ENCODE measurements at regions not wholly inside any gene's neighbourhood (a gene's known extent, or its start where the extent isn't known, plus 50 kb on each side); places are given as distances from the start of the nearest gene placed in this dataset.

- no peak overlapping the region for H3K4me3 ChIP-seq (ENCODE audit: low read length)
- no peak for TF ChIP-seq CTCF (IDR thresholded peaks at IDR 0.05; ENCODE audit: insufficient read depth, low read depth, low read length, missing control alignments)
- DNase-seq (ENCODE audit: low read depth), result no peak
These were observed 606.9 kb upstream of the PCDH10 start for GRCh38 chr4:132542228-132542627.

GRCh38 chr4:132548463-132548862, 600.6 kb upstream of the PCDH10 start:
- no peak for TF ChIP-seq CTCF (IDR thresholded peaks at IDR 0.05; ENCODE audit: insufficient read depth, low read depth, low read length, missing control alignments)
- DNase-seq (ENCODE audit: low read depth), result no peak
- H3K4me3 ChIP-seq (ENCODE audit: low read length), result no peak overlapping the region

- DNase-seq (ENCODE audit: low read depth), result no peak
- TF ChIP-seq CTCF (IDR thresholded peaks at IDR 0.05; ENCODE audit: insufficient read depth, low read depth, low read length, missing control alignments), result no peak
- no peak overlapping the region for H3K4me3 ChIP-seq (ENCODE audit: low read length)
These were observed 592.8 kb upstream of the PCDH10 start for GRCh38 chr4:132556316-132556715.

- TF ChIP-seq CTCF (IDR thresholded peaks at IDR 0.05; ENCODE audit: insufficient read depth, low read depth, low read length, missing control alignments), result peak; percentile 41
- peak; percentile 38 for DNase-seq (ENCODE audit: low read depth)
These were observed 591.4 kb upstream of the PCDH10 start for GRCh38 chr4:132557660-132558059.

GRCh38 chr4:132564920-132565319, 584.2 kb upstream of the PCDH10 start:
- peak; percentile 58 for DNase-seq (ENCODE audit: low read depth)
- TF ChIP-seq CTCF (IDR thresholded peaks at IDR 0.05; ENCODE audit: insufficient read depth, low read depth, low read length, missing control alignments), result peak; percentile 48
- H3K4me3 ChIP-seq (ENCODE audit: low read length), result no peak overlapping the region

More at GRCh38 chr4:132557660-132558059, 591.4 kb upstream of the PCDH10 start:
- H3K4me3 ChIP-seq (ENCODE audit: low read length), result no peak overlapping the region

- DNase-seq (ENCODE audit: low read depth), result no peak
- TF ChIP-seq CTCF (IDR thresholded peaks at IDR 0.05; ENCODE audit: insufficient read depth, low read depth, low read length, missing control alignments), result no peak
- H3K4me3 ChIP-seq (ENCODE audit: low read length), result no peak overlapping the region
These were observed 583.6 kb upstream of the PCDH10 start for GRCh38 chr4:132565542-132565941.

- no peak for TF ChIP-seq CTCF (IDR thresholded peaks at IDR 0.05; ENCODE audit: insufficient read depth, low read depth, low read length, missing control alignments)
- no peak overlapping the region for H3K4me3 ChIP-seq (ENCODE audit: low read length)
- no peak for DNase-seq (ENCODE audit: low read depth)
These were observed 576.9 kb upstream of the PCDH10 start for GRCh38 chr4:132572210-132572609.
